ENCODE measurements at regions not wholly inside any gene's neighbourhood (a gene's known extent, or its start where the extent isn't known, plus 50 kb on each side); places are given as distances from the start of the nearest gene placed in this dataset.
A peak's percentile ranks its signal among the peaks of the same experiment; 100 is the strongest.

DNA sequence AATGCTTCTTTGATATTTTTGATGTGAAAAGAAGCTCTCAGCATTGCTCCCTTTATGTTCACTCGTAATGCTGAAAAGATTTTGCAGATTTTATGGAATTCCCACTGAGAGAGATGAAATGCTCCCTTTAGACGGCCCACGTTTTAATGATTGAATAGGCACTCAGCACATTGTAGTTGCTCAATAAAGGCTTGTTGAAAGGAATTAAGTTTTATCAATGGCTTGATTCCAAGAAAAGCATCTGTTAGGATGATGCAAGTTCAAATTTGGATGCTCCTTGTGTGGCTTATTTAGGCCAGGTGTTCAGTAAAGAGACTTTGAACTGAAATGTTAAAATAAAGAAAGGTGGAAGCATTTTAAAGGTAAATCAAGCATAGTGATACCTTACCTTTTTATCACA, 725.1 kb downstream of the EPHA4 start:
- DNase-seq (no peak), ATAC-seq (ENCODE audit: low read depth in 2 of 2) (no peak)
- Mint-ChIP-seq H3K4me1 (no peaks in the 10 kb centered on the region), H3K27me3 (no peaks in the 10 kb centered on the region), H3K27ac (no peak overlapping the region), H3K36me3 (no peaks in the 10 kb centered on the region), H3K9me3 (peaks cover 0 to 5% (median 0%) of the 10 kb centered on the region in 7 donors), H3K4me3 (no peak overlapping the region)

DNA sequence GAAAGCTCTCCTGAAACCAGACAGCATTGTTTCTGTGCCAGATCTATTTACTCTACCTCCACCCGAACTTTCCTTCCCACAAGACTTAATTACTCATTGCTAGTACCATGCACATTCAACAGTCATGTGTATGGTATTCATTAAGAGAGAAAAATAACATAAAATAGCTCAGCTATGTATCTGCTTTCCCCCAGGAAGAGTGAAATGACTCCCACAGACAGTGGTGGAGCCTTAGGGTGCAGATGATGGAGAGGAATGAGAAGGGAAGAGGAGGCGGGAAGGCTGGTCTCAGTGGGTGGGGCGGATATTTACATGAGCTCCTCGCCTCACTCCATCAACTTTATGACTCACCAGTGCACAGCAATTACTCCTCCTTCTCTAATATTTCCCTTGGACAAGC, 724.5 kb downstream of the EPHA4 start:
- peak overlapping the region in 1 of 6 donors; percentile 22 for H3K27ac Mint-ChIP-seq
- no peaks in the 10 kb centered on the region for H3K27me3 Mint-ChIP-seq
- H3K9me3 Mint-ChIP-seq: peaks cover 0 to 5% (median 0%) of the 10 kb centered on the region in 7 donors
- ATAC-seq (ENCODE audit: low read depth in 2 of 2) (no peak), DNase-seq (no peak)
- H3K36me3 Mint-ChIP-seq: no peaks in the 10 kb centered on the region
- no peaks in the 10 kb centered on the region for H3K4me1 Mint-ChIP-seq
- H3K4me3 Mint-ChIP-seq: no peak overlapping the region

DNA sequence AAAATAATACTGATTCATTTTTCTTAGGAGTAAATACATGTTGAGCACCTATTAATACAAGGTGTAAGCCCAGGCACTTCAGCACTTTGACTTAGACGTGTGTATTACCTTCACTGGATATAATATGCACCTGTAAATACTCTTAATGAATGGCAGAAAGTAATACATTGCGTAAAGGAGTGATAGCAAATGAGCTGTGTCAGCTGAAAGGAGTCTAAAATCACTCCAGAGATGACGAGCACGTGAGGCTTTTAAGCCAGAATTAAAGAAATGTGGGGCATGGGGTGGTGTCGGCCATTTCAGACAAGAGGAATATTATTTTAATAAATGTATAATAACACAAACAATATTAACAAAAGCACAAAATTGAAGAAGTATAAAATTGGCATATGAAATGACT, 722.7 kb downstream of the EPHA4 start:
- H3K4me3 Mint-ChIP-seq: no peak overlapping the region
- H3K9me3 Mint-ChIP-seq: peaks cover 0 to 6% (median 1%) of the 10 kb centered on the region in 7 donors
- DNase-seq (no peak), ATAC-seq (ENCODE audit: low read depth in 2 of 2) (no peak)
- no peaks in the 10 kb centered on the region for H3K27me3 Mint-ChIP-seq
- no peaks in the 10 kb centered on the region for H3K36me3 Mint-ChIP-seq
- H3K27ac Mint-ChIP-seq: no peak overlapping the region
- no peaks in the 10 kb centered on the region for H3K4me1 Mint-ChIP-seq

DNA sequence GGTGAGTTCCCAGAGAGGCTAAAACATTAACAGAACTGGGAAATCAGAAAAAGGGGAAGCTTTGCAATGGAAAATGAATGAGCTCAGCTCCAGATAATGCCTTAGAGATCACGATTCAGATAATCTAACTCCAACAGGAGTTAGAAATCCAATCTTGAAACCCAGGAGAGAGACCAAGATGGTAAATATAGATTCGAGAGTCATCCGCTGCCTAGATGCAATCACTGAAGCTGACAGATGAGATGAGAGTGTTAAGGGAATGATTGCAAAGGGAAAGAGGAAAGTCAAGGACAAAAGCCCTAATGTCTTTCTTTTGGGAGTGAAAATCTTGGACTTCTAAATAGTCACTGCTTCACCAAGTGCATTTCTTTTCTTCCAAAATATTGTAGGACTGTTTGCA, 722.0 kb downstream of the EPHA4 start:
- H3K4me3 Mint-ChIP-seq: no peak overlapping the region
- no peaks in the 10 kb centered on the region for H3K4me1 Mint-ChIP-seq
- peak overlapping the region in 1 of 6 donors; percentile 30 for H3K27ac Mint-ChIP-seq
- no peak for ATAC-seq (ENCODE audit: low read depth in 2 of 2)
- no peaks in the 10 kb centered on the region for H3K36me3 Mint-ChIP-seq
- no peaks in the 10 kb centered on the region for H3K27me3 Mint-ChIP-seq
- DNase-seq: no peak
- peaks cover 0 to 5% (median 1%) of the 10 kb centered on the region in 7 donors for H3K9me3 Mint-ChIP-seq

DNA sequence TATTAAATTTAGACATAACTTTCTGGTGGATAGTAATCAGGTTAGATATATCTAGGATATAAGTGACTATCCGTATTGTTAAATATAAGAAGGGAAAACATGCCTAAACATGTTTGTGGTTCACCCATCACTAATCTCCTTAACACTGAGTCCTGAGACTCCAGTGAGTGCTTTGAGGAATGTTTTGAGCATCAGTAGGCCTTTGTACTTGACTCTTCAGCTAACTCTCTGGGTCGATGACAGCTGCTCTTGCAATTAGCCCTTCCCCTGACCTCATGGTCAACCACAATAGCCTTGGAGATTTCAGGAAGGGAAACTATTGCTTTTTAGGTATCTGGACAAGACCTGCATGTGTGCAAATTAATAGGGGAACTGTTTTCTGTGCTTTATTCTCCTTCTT, 716.8 kb downstream of the EPHA4 start:
- Mint-ChIP-seq H3K36me3 (no peaks in the 10 kb centered on the region), H3K4me1 (no peaks in the 10 kb centered on the region), H3K4me3 (no peak overlapping the region), H3K9me3 (peaks cover 0 to 2% (median 0%) of the 10 kb centered on the region in 7 donors), H3K27ac (no peak overlapping the region), H3K27me3 (no peaks in the 10 kb centered on the region)
- ATAC-seq (ENCODE audit: low read depth in 2 of 2) (no peak), DNase-seq (no peak)

DNA sequence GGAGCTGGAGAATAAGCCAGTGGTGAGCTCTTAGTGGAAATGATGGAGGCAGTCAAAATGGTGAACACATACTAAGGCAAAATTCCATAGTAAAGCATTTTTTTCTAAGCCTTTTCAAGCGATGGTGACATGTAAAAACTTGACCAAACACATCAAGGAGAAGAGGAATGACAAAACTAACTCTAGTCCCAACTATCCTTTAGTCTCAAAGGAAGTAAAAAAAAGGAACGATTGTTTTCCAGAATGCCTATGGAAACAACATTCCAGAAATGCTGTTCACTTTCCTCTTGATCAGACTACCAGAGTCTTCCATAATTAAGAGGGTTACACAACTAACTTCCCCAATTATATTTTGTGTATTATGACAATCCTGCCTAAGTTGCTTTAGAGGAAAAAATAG, 715.6 kb downstream of the EPHA4 start:
- peak overlapping the region in 1 of 8 donors; percentile 37 for H3K4me3 Mint-ChIP-seq
- ATAC-seq (ENCODE audit: low read depth in 2 of 2): no peak
- H3K27ac Mint-ChIP-seq: no peak overlapping the region

DNA sequence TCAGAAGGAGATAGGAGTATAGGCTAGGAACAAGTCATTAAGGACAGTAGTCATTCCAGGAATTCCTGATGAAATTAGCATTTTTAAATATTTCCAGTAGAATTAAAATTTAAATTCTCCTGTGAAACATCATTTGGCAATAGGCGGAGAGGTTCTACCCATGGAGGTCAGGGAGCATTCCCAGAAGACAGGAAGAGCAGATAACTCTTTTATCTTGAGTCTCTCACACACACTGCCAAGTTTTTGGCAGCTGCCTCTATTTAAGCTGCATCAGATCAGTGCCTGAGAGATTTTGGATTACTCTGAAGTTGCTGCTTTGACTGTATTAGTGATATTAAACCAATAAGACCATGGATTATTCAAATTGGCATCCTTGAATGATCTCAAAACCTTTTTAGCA, 714.7 kb downstream of the EPHA4 start:
- Mint-ChIP-seq H3K27ac (no peak overlapping the region), H3K27me3 (no peaks in the 10 kb centered on the region), H3K36me3 (no peaks in the 10 kb centered on the region), H3K4me3 (no peak overlapping the region), H3K9me3 (peaks cover 0 to 2% (median 0%) of the 10 kb centered on the region in 7 donors), H3K4me1 (no peaks in the 10 kb centered on the region)
- ATAC-seq (ENCODE audit: low read depth in 2 of 2) (no peak), DNase-seq (no peak)

More for the DNA sequence above, 715.6 kb downstream of the EPHA4 start:
- DNase-seq: no peak
- Mint-ChIP-seq H3K9me3 (peaks cover 0 to 2% (median 0%) of the 10 kb centered on the region in 7 donors), H3K36me3 (no peaks in the 10 kb centered on the region), H3K27me3 (no peaks in the 10 kb centered on the region), H3K4me1 (no peaks in the 10 kb centered on the region)

DNA sequence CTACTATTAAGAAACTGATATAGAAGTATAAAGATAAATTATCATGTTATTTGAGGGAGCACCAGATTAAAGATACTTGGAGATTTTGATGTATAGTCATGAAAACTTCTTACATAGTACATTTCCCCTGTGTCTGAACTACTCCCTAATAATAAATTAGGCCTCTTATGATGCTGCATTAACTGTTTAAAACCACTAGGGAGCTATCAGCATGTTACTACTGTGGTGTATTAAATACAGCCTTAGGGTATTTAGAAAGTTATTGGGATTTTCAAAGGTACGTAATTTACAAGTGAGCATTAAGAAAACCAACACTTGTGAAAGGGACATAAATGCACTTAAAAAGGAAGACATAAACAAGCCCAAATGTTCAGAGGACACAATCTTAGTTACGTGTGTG, 714.0 kb downstream of the EPHA4 start:
- H3K27me3 Mint-ChIP-seq: no peaks in the 10 kb centered on the region
- H3K4me3 Mint-ChIP-seq: no peak overlapping the region
- H3K36me3 Mint-ChIP-seq: no peaks in the 10 kb centered on the region
- no peaks in the 10 kb centered on the region for H3K4me1 Mint-ChIP-seq
- H3K27ac Mint-ChIP-seq: no peak overlapping the region
- H3K9me3 Mint-ChIP-seq: peaks cover 0 to 2% (median 0%) of the 10 kb centered on the region in 7 donors
- no peak for ATAC-seq (ENCODE audit: low read depth in 2 of 2)
- no peak for DNase-seq

DNA sequence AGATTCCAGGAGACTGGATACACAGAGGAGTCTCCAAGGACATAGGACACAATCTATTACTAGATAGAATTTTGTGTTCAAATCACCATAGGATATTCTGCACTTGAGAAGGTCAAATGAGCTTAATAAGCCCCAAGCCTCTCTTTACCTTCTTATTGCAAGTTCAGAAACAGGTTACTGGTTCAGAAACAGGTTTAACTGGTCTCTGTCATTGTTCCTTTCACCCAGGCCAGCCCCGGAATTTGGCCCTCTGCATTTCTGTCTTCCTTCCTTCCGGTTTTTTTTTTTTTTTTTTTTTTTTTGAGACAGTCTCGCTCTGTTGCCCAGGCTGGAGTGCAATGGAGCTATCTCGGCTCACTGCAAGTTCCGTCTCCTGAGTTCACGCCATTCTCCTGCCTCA, 700.2 kb downstream of the EPHA4 start:
- no peak for ATAC-seq (ENCODE audit: low read depth in 2 of 2)

DNA sequence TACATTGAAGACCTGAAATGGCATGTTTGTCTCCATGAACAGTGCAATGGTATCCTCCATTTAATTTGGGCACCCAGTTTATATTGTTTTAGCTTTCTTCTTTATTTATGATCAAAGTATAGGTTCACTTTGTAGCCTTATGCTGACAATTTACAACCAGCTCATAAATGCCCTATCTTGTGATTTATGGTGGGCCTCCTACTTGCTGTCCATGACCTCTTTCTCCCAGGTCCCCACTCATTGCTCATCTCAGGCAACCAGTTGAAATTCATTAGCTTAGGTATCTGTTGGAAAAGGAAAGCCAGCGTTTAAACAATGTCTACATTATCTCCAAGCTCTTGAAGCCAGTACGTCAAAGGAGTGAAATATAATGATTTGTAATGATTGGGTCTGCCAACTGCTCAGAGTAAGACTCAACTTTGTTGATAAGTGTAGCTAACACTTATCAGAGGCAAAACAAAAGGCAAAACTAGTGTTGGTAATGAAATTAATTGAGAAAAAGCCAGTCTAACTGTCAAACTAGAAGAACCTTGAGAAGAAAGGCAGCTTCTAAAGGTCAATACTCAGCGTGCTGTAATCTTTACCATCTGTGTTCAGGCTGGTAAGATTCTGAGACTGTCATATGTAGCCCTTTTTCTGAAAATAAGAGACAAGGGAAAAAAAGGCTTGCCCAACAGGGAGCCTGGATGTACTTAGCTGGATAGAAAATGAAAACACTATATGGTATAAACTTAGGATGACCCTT, 695.9 kb downstream of the EPHA4 start:
- peaks cover 0 to 5% (median 0%) of the 10 kb centered on the region in 7 donors for H3K9me3 Mint-ChIP-seq
- no peaks in the 10 kb centered on the region for H3K36me3 Mint-ChIP-seq
- DNase-seq (no peak), ATAC-seq (ENCODE audit: low read depth in 2 of 2) (no peak)
- H3K4me1 Mint-ChIP-seq: no peaks in the 10 kb centered on the region
- no peak overlapping the region for H3K27ac Mint-ChIP-seq
- H3K4me3 Mint-ChIP-seq: no peak overlapping the region
- no peaks in the 10 kb centered on the region for H3K27me3 Mint-ChIP-seq

More for the DNA sequence above, 700.2 kb downstream of the EPHA4 start:
- H3K4me3 Mint-ChIP-seq: no peak overlapping the region
- no peak for DNase-seq
- peaks cover 0 to 9% of the 10 kb centered on the region in 2 donors for H3K36me3 Mint-ChIP-seq
- H3K27me3 Mint-ChIP-seq: no peaks in the 10 kb centered on the region
- peak overlapping the region in 1 of 6 donors; percentile 47 for H3K27ac Mint-ChIP-seq
- peaks cover 0 to 14% (median 4%) of the 10 kb centered on the region in 7 donors for H3K9me3 Mint-ChIP-seq
- H3K4me1 Mint-ChIP-seq: no peaks in the 10 kb centered on the region

DNA sequence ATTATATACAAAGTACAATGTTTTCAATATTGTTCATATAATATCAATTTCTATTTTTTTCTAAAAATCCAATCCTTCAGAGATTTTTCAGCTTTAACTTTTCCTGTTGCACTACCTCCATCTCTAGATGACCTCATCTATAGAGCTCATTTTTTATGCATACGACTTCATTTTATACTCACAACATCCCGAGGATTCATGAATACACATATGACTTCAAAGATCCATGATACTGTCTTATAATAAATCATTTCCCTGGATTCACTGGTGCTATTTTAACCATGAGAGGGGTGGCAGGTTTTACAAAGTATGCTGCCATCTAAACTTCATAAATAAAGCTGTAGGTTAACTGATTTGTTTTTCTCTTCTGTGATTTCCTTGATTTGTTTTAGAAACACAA, 694.6 kb downstream of the EPHA4 start:
- DNase-seq: no peak
- no peak for ATAC-seq (ENCODE audit: low read depth in 2 of 2)
- H3K27ac Mint-ChIP-seq: no peak overlapping the region
- no peaks in the 10 kb centered on the region for H3K4me1 Mint-ChIP-seq
- H3K36me3 Mint-ChIP-seq: no peaks in the 10 kb centered on the region
- peaks cover 0 to 5% (median 0%) of the 10 kb centered on the region in 7 donors for H3K9me3 Mint-ChIP-seq
- H3K27me3 Mint-ChIP-seq: no peaks in the 10 kb centered on the region
- H3K4me3 Mint-ChIP-seq: no peak overlapping the region

DNA sequence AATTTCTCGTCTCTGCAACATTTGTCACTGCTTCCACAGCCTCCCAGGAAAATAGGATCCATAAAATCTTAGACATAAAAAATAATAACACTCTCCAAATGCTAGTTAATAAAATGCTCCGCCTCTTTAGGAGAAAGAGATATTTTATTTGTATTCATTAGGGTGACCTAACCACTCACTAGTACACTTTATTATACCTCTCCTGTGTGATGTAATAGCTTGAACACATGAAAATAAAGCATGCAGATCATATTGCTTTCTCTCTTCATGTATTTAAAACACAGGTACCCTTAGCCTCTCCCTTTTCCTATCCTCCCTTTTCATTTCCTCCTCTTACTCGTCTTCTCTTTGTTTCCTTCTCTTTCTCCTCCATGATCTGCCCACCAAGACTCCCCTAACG, 694.2 kb downstream of the EPHA4 start:
- Mint-ChIP-seq H3K9me3 (peaks cover 0 to 5% (median 0%) of the 10 kb centered on the region in 7 donors), H3K27ac (no peak overlapping the region), H3K27me3 (no peaks in the 10 kb centered on the region), H3K4me3 (no peak overlapping the region), H3K36me3 (no peaks in the 10 kb centered on the region), H3K4me1 (no peaks in the 10 kb centered on the region)
- ATAC-seq (ENCODE audit: low read depth in 2 of 2): no peak
- no peak for DNase-seq

DNA sequence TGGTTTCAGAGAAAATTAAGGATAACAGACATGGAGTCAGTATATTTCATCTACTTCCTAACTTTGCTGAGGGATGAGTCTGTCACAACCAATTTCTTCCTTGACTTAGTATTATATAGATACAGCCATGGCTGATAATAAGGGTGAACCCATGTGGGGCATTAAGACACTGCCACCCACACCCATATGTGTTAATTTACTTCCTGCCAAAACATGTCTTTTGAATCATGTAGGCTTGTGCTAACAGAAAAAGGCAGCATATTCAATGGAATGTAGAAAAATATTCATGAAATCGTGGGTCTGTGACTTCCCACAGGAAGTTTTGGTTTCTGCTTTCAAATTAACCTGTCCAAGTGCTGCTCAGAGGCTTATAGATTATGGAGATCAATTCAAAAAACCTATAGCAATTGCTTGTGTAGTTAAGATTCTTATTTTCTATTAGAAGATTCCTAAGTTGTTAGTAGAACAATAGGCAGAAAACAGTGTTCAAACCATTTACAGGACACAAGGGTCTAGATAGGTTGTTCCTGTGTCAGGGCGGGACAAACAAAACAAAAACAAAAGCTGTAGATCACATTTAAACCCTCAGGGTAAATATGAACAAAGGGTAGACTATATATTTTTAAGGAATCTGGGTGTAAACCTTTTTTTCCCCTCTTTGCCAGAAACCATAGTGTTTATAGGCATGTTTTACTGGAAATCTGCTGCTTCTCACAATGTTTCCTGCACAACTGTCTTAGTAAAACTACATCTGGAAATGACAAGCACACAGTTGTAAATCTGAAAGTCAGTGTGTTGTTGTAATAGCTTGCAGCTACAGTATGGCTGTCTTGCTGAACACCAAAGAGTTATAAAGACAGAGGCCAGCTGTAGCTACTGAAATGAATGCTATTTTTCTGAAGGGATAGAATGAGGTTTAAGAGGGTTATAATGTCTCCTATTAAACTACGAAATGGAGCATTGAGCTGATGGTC, 691.2 kb downstream of the EPHA4 start:
- no peak for ATAC-seq (ENCODE audit: low read depth in 2 of 2)
- Mint-ChIP-seq H3K36me3 (no peaks in the 10 kb centered on the region), H3K4me3 (no peak overlapping the region), H3K27me3 (no peaks in the 10 kb centered on the region), H3K27ac (no peak overlapping the region), H3K9me3 (no peaks in the 10 kb centered on the region), H3K4me1 (no peaks in the 10 kb centered on the region)
- no peak for DNase-seq

DNA sequence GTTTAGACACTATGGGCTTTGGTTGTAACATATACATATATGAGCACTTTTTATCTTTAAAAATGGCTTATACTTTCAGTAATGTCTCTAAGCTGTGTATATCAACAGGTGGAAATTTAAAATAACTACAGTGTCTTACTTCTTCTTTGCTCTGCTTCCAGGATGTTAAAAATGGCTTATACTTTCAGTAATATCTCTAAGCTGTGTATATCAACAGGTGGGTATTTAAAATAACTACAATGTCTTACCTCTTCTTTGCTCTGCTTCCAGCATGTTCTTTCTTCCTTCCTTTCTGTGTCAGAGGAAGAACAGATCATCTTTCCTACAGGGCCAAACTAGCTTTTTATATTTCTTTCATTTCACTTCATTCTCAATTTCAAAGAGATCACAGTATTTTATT, 689.6 kb downstream of the EPHA4 start:
- no peaks in the 10 kb centered on the region for H3K9me3 Mint-ChIP-seq
- DNase-seq: no peak
- H3K27me3 Mint-ChIP-seq: no peaks in the 10 kb centered on the region
- no peak for ATAC-seq (ENCODE audit: low read depth in 2 of 2)
- no peaks in the 10 kb centered on the region for H3K4me1 Mint-ChIP-seq
- no peak overlapping the region for H3K4me3 Mint-ChIP-seq
- no peaks in the 10 kb centered on the region for H3K36me3 Mint-ChIP-seq
- no peak overlapping the region for H3K27ac Mint-ChIP-seq

Measured in naive B cell (primary cell).